GM21447 (cell line): ENCODE measurements at regions not wholly inside any gene's neighbourhood (a gene's known extent, or its start where the extent isn't known, plus 50 kb on each side); places are given as distances from the start of the nearest gene placed in this dataset.

Experiments
- ATAC-seq: cut with Tn5 transposase; IDR thresholded peaks from one replicate; pipeline ENCODE4 v1.9.1; 2021; ENCODE audit not compliant: unreplicated experiment

DNA sequence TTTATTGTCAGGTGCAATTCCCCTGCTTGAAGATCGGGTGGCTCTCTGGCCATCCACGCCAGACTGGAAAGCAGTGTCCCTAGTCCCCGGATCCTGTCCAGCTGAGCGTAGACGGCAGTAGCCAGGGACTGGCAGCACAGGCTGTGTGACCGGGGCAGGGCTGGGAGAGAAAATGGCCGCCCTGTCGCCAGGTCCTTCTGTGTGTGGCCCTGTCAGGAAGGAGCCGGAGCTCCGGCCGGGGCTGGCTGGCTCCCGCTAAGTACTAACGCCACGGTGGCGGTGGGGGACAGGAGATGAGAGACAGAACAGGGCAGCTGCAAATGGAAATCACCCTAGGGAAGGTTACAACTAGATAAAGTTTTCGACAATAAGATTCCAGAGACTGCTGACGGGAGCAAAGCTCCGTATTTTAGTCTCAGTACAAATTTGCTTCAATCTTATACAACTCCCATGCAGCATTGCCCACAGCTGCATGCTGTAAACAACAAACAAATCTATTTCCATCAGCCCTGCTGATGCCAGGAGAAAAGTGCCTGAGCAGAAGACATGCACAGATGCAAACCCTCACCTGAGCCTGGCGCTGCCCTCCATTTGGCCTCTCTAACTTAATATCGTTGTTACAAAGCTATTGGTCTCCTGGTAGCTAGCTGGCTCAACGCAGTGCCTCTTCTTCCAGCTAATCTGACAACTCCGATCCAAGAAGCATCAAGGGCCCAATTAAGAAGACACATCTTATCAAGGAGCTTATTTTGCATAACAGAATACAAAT is 253.0 kb downstream of the TSHZ3 start:
- ATAC-seq: no peak

GRCh38 chr19:31095100-31095804 is 254.0 kb downstream of the TSHZ3 start:
- no peak for ATAC-seq

DNA sequence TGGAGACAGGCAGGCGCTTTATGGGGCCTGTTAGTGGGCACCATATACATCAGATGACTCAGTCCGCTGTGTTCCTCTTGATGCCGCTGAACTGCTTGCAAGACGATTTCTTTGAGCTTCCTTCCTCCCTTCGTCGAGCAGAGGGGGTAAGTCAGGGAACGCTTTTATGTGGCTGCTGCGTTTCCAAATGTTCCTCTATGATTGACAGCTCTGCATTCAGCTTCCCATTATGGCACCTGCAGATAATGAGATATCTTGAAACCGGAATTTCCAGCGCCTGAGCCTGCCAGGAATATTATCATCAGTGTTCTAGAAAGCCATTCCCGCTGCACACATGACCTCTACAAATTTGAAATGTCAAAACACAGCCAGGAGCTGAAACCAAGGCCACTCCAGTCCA is 257.0 kb downstream of the TSHZ3 start:
- no peak for ATAC-seq

- ATAC-seq: no peak
These were observed 259.6 kb downstream of the TSHZ3 start for GRCh38 chr19:31089681-31090080.

- ATAC-seq: no peak
These were observed 264.1 kb downstream of the TSHZ3 start for GRCh38 chr19:31085125-31085524.

GRCh38 chr19:31083105-31083504 is 266.1 kb downstream of the TSHZ3 start:
- ATAC-seq: no peak

DNA sequence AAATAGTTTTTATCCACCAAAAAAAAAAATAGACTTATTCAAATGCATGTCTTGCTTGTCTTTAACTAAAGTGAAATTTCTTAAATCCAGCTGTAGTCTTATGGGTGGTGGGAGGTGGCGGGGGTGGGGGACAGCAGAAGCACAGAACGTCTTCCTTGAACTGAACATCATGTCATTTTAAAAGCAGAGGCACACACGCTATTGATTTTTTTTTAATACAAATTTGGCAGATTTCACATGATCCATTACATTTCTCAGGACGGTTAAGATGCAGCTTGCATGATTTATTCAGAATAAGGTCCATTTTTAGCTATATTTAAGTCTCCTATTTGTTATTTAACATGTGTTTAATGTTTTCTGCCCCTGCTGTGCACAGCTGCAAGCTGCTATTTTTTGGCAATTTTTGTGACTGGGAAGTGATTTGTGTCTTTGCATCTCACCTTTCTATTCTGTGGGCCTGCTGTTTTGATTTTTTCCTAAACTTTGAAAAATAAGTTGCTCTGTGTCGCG is 274.0 kb downstream of the TSHZ3 start:
- ATAC-seq: no peak

- ATAC-seq: no peak
These were observed 274.8 kb downstream of the TSHZ3 start for GRCh38 chr19:31074199-31075125.

- ATAC-seq: no peak
These were observed 275.6 kb downstream of the TSHZ3 start for GRCh38 chr19:31073485-31074198.

DNA sequence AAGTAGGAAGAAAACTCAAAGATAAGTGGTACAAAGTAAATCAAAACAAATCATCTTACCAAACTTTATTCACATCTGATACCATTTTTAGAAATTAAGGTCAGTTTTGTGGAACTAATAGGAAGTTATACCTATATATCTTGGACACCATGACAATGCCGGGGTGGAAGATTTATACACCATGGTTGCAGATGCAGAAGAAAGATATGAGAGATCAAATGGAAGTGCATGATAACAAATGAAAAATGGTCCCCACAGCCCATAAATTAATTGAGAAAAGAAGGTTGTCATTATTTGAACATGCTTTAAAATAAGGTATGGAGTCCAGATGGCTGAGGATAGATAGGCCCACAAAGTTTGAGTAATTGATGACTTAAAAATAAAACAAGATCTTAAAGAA is 276.8 kb downstream of the TSHZ3 start:
- no peak for ATAC-seq

DNA sequence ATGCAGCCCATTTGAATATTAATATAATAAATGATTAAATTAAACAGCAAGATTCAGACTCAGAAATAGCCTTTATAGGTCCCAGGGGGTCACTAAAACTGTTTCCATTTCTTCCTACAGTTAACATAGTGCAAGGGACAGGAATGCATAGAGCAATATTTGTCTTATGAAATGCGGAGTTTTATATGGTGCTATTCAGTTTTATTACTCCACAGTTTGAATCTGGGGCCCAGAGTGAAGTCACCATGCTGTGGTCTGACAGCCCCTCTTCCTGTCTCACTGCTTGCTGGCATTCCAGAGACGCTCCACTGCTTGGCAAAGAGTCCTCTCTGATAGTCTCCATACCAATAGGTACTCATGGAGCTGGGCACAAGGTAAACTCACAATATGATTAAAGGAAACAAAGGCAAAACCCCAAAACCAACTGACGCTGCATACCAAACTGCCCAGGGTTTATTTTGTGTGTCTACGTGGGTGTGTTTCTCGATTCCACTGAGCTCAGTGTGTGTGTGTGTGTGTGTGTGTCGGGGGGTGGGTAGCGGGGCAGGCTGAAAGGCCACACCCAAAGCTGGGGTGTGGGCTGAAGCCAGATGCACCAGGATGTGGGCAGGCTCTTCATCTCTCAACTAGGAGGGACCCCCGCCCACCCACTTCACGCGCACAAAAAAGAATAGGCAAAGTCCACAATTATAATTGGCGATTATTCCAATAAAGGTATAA is 277.9 kb downstream of the TSHZ3 start:
- ATAC-seq: no peak

- no peak for ATAC-seq
These were observed 278.8 kb downstream of the TSHZ3 start for GRCh38 chr19:31070146-31071065.

GRCh38 chr19:31068268-31068667 is 281.0 kb downstream of the TSHZ3 start:
- ATAC-seq: no peak

GRCh38 chr19:31066385-31066784 is 282.9 kb downstream of the TSHZ3 start:
- ATAC-seq: no peak

DNA sequence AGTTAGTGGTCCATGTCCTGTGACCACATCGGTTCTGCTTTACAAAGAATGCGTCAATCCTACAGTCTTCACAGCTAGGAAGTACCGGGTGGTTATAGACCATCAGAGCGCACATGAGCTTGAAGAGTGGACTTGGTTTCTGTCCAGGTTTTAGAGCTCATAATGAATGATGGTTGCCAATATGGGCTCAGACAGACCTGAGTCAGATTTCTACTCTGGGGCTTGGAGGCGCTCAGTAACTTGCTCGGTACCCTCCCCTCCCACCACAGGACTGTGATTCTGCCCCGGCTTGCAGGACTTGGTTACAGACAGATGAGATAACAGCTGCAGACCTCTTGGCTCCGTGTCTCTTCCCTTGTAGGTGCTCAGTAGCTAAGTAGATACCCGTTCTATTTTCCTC is 284.7 kb downstream of the TSHZ3 start:
- ATAC-seq: no peak

GRCh38 chr19:31058676-31059340 is 290.4 kb downstream of the TSHZ3 start:
- no peak for ATAC-seq

GRCh38 chr19:31057476-31057875 is 291.8 kb downstream of the TSHZ3 start:
- ATAC-seq: no peak

- ATAC-seq: no peak
These were observed 293.8 kb downstream of the TSHZ3 start for GRCh38 chr19:31055454-31055853.
